Peyer's patch (tissue), 4 donors: ENCODE measurements at regions not wholly inside any gene's neighbourhood (a gene's known extent, or its start where the extent isn't known, plus 50 kb on each side); places are given as distances from the start of the nearest gene placed in this dataset.
"Not testable (repeated sequence)": the region's sequence is repeated elsewhere in the genome, so short reads cannot be mapped to it uniquely, and the experiment has no call there.

Source experiments
- DNase-seq, 3 donors: peaks; one replicate each; pipeline ENCODE4 v3.0.0-alpha.2; 2017 to 2019
- H3K27ac ChIP-seq, 4 donors: fragments of 200-600 bp; sonication (generic); one replicate each; pipeline ENCODE4 v1.5.1; 2016 to 2019
- H3K27me3 ChIP-seq, 2 donors: fragments of 200-600 bp; sonication (generic); one replicate each; pipeline ENCODE4 v1.5.1; 2019
- H3K36me3 ChIP-seq, 3 donors: fragments of 200-600 bp; sonication (generic); one replicate each; pipeline ENCODE4 v1.5.1; 2016 to 2019
- H3K4me1 ChIP-seq, 4 donors: fragments of 200-600 bp; sonication (generic); one replicate each; pipeline ENCODE4 v1.5.1; 2016 to 2019
- H3K4me3 ChIP-seq, 4 donors: fragments of 200-600 bp; sonication (generic); 1 replicate in 3 of 4; 2 replicates in 1 of 4; pipeline ENCODE4 v1.5.1; 2016 to 2019; ENCODE audit warnings: mild to moderate bottlenecking in 1 of 4
- H3K9me3 ChIP-seq, 4 donors: fragments of 200-600 bp; sonication (generic); one replicate each; pipeline ENCODE4 v1.5.1; 2016 to 2019; ENCODE audit warnings: mild to moderate bottlenecking in 1 of 4
- POLR2A ChIP-seq, 2 donors: fragments of 450-650 bp; IDR thresholded peaks; one replicate each; pipeline ENCODE4 v1.5.1; 2017; ENCODE audit warnings: antibody characterized with exemption in 2 of 2, mild to moderate bottlenecking in 2 of 2, moderate library complexity in 2 of 2
- TF ChIP-seq, protein P1 (sequence below), 6 experiments: fragments of 450-650 bp in 4 of 6; fragments of 200-600 bp in 2 of 6; sonication (generic) in 1 of 6; IDR thresholded peaks; one replicate each; pipeline ENCODE4 v1.5.1; 2017 to 2019; ENCODE audit warnings: antibody characterized with exemption in 6 of 6, mild to moderate bottlenecking in 3 of 6, moderate library complexity in 1 of 6

DNA sequence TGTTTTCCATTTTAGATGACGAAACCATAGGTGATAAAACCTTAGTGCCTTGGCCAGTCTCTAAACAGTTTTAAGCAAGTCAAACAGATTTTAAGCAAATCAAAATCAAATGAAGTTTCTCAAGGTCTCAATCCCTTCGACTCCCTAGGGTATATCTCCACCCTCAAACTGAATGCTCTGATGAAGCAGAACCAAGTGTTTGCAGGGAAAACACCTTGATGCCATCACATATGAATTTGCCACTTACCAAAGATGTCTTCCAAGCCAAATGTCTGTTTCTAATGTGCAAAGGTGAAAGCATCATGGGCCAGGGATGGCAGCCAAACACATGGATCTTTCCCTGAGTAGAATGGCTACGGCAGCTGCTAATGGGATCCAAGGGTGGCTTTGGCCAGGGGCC is 116.4 kb upstream of the COP1 start:
- Histone ChIP-seq H3K4me3 (no peak overlapping the region), H3K9me3 (no peaks in the 10 kb centered on the region), H3K36me3 (no peaks in the 10 kb centered on the region), H3K27ac (no peak overlapping the region), H3K4me1 (no peaks in the 10 kb centered on the region), H3K27me3 (no peaks in the 10 kb centered on the region)
- no peak for DNase-seq
- no peak for TF ChIP-seq POLR2A (IDR thresholded peaks at IDR 0.05)
- TF ChIP-seq, protein P1, sequence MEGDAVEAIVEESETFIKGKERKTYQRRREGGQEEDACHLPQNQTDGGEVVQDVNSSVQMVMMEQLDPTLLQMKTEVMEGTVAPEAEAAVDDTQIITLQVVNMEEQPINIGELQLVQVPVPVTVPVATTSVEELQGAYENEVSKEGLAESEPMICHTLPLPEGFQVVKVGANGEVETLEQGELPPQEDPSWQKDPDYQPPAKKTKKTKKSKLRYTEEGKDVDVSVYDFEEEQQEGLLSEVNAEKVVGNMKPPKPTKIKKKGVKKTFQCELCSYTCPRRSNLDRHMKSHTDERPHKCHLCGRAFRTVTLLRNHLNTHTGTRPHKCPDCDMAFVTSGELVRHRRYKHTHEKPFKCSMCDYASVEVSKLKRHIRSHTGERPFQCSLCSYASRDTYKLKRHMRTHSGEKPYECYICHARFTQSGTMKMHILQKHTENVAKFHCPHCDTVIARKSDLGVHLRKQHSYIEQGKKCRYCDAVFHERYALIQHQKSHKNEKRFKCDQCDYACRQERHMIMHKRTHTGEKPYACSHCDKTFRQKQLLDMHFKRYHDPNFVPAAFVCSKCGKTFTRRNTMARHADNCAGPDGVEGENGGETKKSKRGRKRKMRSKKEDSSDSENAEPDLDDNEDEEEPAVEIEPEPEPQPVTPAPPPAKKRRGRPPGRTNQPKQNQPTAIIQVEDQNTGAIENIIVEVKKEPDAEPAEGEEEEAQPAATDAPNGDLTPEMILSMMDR (IDR thresholded peaks at IDR 0.05): no peak

DNA sequence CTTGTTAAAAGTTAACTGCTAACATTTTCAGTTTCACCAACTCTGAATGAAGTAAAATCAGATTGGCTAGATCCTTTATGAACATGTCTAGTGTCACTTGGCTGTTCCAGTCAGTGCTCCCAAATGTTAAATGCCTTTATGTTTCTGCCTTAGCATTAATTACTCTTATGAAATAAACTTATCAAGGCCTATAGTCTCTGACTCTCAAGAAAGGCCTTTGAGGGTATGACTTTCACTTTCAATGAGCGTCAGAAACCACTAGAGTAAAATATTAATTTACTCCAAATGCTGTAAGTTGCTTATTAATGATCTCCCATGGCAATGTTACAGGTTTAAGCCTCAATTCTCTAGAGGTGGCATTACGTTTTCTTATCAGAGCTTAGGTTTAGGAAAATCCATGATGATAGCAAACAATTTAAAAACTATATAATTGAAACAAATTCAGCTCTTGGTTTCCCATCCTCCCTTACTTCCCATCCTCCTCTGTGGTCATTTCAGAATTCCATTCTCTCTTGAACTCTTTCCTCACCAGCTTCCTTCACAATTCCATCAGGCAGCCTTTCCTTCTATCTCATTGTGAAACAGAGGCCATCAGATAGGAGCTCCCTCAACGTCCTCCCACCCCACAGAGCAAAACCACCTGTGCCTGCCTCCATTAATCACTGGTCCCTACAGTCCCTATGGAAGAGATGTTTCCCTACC is 108.6 kb upstream of the COP1 start:
- H3K9me3 ChIP-seq: no peaks in the 10 kb centered on the region
- no peak for DNase-seq
- H3K4me1 ChIP-seq: no peaks in the 10 kb centered on the region
- TF ChIP-seq, protein P1 (IDR thresholded peaks at IDR 0.05): no peak
- TF ChIP-seq POLR2A (IDR thresholded peaks at IDR 0.05): no peak
- no peak overlapping the region for H3K4me3 ChIP-seq
- H3K27me3 ChIP-seq: no peaks in the 10 kb centered on the region
- H3K27ac ChIP-seq: no peak overlapping the region
- H3K36me3 ChIP-seq: no peaks in the 10 kb centered on the region

DNA sequence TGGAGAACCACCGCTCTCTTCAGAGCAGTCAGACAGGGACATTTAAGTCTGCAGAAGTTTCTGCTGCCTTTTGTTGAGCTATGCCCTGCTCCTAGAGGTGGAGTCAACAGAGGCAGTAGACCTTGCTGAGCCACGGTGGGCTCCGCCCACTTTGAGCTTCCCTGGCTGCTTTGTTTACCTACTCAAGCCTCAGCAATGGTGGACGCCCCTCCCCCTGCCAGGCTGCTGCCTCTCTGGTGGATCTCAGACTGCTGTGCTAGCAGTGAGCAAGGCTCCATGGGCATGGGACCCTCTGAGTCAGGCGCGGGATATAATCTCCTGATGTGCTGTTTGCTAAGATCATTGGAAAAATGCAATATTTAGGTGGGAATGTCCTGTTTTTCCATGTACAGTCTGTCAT is 89.5 kb upstream of the COP1 start:
- not testable (repeated sequence) for H3K9me3 ChIP-seq

DNA sequence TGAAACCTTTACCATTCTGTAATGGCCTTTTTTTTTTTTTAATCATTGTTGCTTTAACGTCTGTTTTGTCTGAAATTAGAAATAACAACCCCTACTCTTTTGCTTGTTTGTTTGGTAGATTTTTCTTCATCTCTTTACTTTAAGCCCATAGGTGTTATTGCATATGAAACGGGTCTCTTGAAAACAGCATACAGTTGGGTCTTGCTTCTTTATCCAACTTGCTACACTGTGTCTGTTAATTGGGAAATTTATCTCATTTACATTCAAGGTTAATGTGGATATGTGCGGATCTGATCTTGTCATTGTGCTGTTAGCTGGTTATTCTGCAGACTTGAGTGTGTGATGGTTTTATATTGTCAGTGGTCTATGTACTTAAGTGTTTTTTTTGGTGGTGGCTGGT is 78.9 kb upstream of the COP1 start:
- Histone ChIP-seq H3K27ac (no peak overlapping the region), H3K27me3 (no peaks in the 10 kb centered on the region), H3K4me1 (no peaks in the 10 kb centered on the region), H3K4me3 (no peak overlapping the region), H3K36me3 (no peaks in the 10 kb centered on the region), H3K9me3 (no peaks in the 10 kb centered on the region)
- TF ChIP-seq POLR2A (IDR thresholded peaks at IDR 0.05): no peak
- TF ChIP-seq, protein P1 (IDR thresholded peaks at IDR 0.05): no peak
- DNase-seq: no peak

More for the DNA sequence above, 89.5 kb upstream of the COP1 start:
- H3K27ac ChIP-seq, H3K36me3 ChIP-seq, H3K4me3 ChIP-seq, H3K27me3 ChIP-seq, H3K4me1 ChIP-seq, DNase-seq: not testable (repeated sequence)

DNA sequence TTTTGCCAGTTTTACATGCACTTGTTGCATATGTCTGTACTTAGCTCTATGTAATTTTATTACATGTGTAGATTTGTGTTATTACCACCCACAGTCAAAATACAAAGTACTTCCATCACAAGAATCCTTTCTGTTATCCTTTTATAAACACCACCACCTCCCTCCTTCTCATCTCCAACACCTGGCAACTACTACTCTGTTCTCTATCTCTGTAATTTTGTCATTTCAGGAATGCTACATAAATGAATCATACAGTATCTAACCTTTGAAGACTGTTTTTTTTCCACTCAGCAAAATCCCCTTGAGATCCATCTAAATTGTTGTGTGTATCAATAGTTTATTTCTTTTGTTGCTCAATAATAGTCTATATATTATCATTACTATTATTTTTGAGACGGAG is 64.5 kb upstream of the COP1 start:
- Histone ChIP-seq H3K4me1 (no peaks in the 10 kb centered on the region), H3K4me3 (no peak overlapping the region), H3K27me3 (no peaks in the 10 kb centered on the region), H3K27ac (no peak overlapping the region), H3K9me3 (no peaks in the 10 kb centered on the region), H3K36me3 (no peaks in the 10 kb centered on the region)
- DNase-seq: no peak
- TF ChIP-seq POLR2A (IDR thresholded peaks at IDR 0.05): no peak
- TF ChIP-seq, protein P1 (IDR thresholded peaks at IDR 0.05): no peak
